ENCODE measurements at regions not wholly inside any gene's neighbourhood (a gene's known extent, or its start where the extent isn't known, plus 50 kb on each side); places are given as distances from the start of the nearest gene placed in this dataset.
"Not testable (repeated sequence)": the region's sequence is repeated elsewhere in the genome, so short reads cannot be mapped to it uniquely, and the experiment has no call there.

DNA sequence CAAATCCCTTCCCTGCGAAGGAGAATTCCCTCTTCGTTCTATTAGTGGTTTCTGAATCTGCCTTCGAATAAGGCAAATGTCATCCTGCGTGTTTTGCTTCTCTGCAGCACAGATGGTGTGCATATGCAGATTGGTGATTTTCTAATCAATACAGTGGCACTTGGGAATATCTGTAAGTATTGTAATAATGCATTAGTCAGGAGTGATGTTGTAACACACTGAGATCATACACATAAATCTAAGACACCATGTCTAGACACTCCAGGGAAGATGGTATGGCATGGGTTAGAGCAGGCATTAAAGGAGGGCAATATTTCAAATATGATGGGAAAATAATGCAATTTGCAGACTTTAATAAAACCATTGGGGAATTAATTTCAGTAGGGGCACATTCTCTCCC lies 513.2 kb upstream of the PTBP2 start:
- no peak overlapping the region for H3K9ac ChIP-seq (ENCODE audit: low read depth, low read length)
- no peaks in the 10 kb centered on the region for H3K27me3 ChIP-seq (ENCODE audit: control insufficient read depth, insufficient read depth, low read length)
- no peaks in the 10 kb centered on the region for H3K4me1 ChIP-seq (ENCODE audit: control insufficient read depth, insufficient read depth, low read length)
- H3K27ac ChIP-seq (ENCODE audit: low read depth, low read length), result no peak overlapping the region
- H3K4me3 ChIP-seq (ENCODE audit: low read depth, low read length), result no peak overlapping the region
- no peaks in the 10 kb centered on the region for H3K36me3 ChIP-seq (ENCODE audit: control insufficient read depth, insufficient read depth, low read length)
- H3K9me3 ChIP-seq (ENCODE audit: control insufficient read depth, insufficient read depth, low read length), result no peaks in the 10 kb centered on the region

DNA sequence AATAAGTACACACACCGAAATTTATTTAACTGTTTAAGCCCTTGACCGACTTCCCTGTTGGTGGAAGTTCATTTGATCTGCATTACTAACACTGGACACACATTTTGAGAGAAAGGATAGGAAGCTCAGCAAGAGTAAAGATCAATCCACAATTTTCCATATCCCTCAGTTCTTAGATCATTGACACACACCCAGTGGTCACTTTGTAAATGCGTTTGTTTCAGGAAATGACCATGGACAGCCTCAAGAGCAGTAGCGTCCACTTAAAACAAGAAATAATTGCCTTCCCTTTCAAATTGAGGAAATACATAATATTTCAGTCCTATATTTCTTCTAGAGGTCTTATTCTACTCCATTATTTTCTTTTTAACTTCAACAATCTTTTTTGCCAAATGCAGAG lies 511.5 kb upstream of the PTBP2 start:
- Histone ChIP-seq H3K27ac (ENCODE audit: low read depth, low read length) (no peak overlapping the region), H3K9ac (ENCODE audit: low read depth, low read length) (no peak overlapping the region), H3K27me3 (ENCODE audit: control insufficient read depth, insufficient read depth, low read length) (no peaks in the 10 kb centered on the region), H3K4me1 (ENCODE audit: control insufficient read depth, insufficient read depth, low read length) (no peaks in the 10 kb centered on the region), H3K36me3 (ENCODE audit: control insufficient read depth, insufficient read depth, low read length) (no peaks in the 10 kb centered on the region), H3K4me3 (ENCODE audit: low read depth, low read length) (no peak overlapping the region), H3K9me3 (ENCODE audit: control insufficient read depth, insufficient read depth, low read length) (no peaks in the 10 kb centered on the region)

- Histone ChIP-seq H3K9ac (ENCODE audit: low read depth, low read length) (no peak overlapping the region), H3K27ac (ENCODE audit: low read depth, low read length) (no peak overlapping the region), H3K4me1 (ENCODE audit: control insufficient read depth, insufficient read depth, low read length) (no peaks in the 10 kb centered on the region), H3K4me3 (ENCODE audit: low read depth, low read length) (no peak overlapping the region), H3K9me3 (ENCODE audit: control insufficient read depth, insufficient read depth, low read length) (no peaks in the 10 kb centered on the region), H3K36me3 (ENCODE audit: control insufficient read depth, insufficient read depth, low read length) (no peaks in the 10 kb centered on the region), H3K27me3 (ENCODE audit: control insufficient read depth, insufficient read depth, low read length) (no peaks in the 10 kb centered on the region)
These were observed 510.4 kb upstream of the PTBP2 start for GRCh38 chr1:96211202-96211601.

- H3K9me3 ChIP-seq (ENCODE audit: control insufficient read depth, insufficient read depth, low read length), result no peaks in the 10 kb centered on the region
- no peak overlapping the region for H3K27ac ChIP-seq (ENCODE audit: low read depth, low read length)
- no peak overlapping the region for H3K9ac ChIP-seq (ENCODE audit: low read depth, low read length)
- H3K4me1 ChIP-seq (ENCODE audit: control insufficient read depth, insufficient read depth, low read length), result no peaks in the 10 kb centered on the region
- H3K4me3 ChIP-seq (ENCODE audit: low read depth, low read length), result no peak overlapping the region
- H3K27me3 ChIP-seq (ENCODE audit: control insufficient read depth, insufficient read depth, low read length), result no peaks in the 10 kb centered on the region
- no peaks in the 10 kb centered on the region for H3K36me3 ChIP-seq (ENCODE audit: control insufficient read depth, insufficient read depth, low read length)
These were observed 506.6 kb upstream of the PTBP2 start for GRCh38 chr1:96214982-96215381.

- H3K4me1 ChIP-seq (ENCODE audit: control insufficient read depth, insufficient read depth, low read length), result no peaks in the 10 kb centered on the region
- H3K9me3 ChIP-seq (ENCODE audit: control insufficient read depth, insufficient read depth, low read length), result no peaks in the 10 kb centered on the region
- no peak overlapping the region for H3K4me3 ChIP-seq (ENCODE audit: low read depth, low read length)
- no peak overlapping the region for H3K9ac ChIP-seq (ENCODE audit: low read depth, low read length)
- H3K36me3 ChIP-seq (ENCODE audit: control insufficient read depth, insufficient read depth, low read length), result no peaks in the 10 kb centered on the region
- no peaks in the 10 kb centered on the region for H3K27me3 ChIP-seq (ENCODE audit: control insufficient read depth, insufficient read depth, low read length)
- H3K27ac ChIP-seq (ENCODE audit: low read depth, low read length), result no peak overlapping the region
These were observed 500.9 kb upstream of the PTBP2 start for GRCh38 chr1:96220651-96221050.

- no peak overlapping the region for H3K9ac ChIP-seq (ENCODE audit: low read depth, low read length)
- H3K4me3 ChIP-seq (ENCODE audit: low read depth, low read length), result no peak overlapping the region
- no peak overlapping the region for H3K27ac ChIP-seq (ENCODE audit: low read depth, low read length)
- H3K27me3 ChIP-seq (ENCODE audit: control insufficient read depth, insufficient read depth, low read length), result no peaks in the 10 kb centered on the region
- H3K4me1 ChIP-seq (ENCODE audit: control insufficient read depth, insufficient read depth, low read length), result no peaks in the 10 kb centered on the region
- H3K36me3 ChIP-seq (ENCODE audit: control insufficient read depth, insufficient read depth, low read length), result no peaks in the 10 kb centered on the region
- no peaks in the 10 kb centered on the region for H3K9me3 ChIP-seq (ENCODE audit: control insufficient read depth, insufficient read depth, low read length)
These were observed 498.9 kb upstream of the PTBP2 start for GRCh38 chr1:96222701-96223100.

- H3K9ac ChIP-seq (ENCODE audit: low read depth, low read length); H3K27me3 ChIP-seq (ENCODE audit: control insufficient read depth, insufficient read depth, low read length); H3K36me3 ChIP-seq (ENCODE audit: control insufficient read depth, insufficient read depth, low read length); H3K4me1 ChIP-seq (ENCODE audit: control insufficient read depth, insufficient read depth, low read length); H3K9me3 ChIP-seq (ENCODE audit: control insufficient read depth, insufficient read depth, low read length); H3K27ac ChIP-seq (ENCODE audit: low read depth, low read length); H3K4me3 ChIP-seq (ENCODE audit: low read depth, low read length): not testable (repeated sequence)
These were observed 497.4 kb upstream of the PTBP2 start for GRCh38 chr1:96224229-96224628.

DNA sequence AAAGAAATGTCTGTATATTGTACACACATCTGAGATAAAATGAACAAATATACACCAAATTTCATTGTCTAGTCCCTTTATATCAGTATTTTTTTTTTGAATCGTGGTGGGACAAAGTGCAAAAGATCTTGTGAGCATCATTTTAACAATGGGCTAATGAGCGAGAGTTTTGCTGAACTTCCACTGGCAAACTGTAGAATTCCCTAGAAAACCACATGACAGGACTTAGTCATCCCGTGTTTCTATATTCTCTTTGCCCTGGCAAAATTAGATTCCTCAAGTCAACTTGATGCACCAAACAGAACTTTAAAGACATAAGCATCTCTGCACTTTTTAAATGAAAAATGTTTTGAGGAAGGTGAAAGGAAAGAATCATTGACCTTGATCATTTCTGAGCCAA lies 488.2 kb upstream of the PTBP2 start:
- no peak overlapping the region for H3K4me3 ChIP-seq (ENCODE audit: low read depth, low read length)
- H3K9ac ChIP-seq (ENCODE audit: low read depth, low read length), result no peak overlapping the region
- H3K9me3 ChIP-seq (ENCODE audit: control insufficient read depth, insufficient read depth, low read length), result no peaks in the 10 kb centered on the region
- H3K4me1 ChIP-seq (ENCODE audit: control insufficient read depth, insufficient read depth, low read length), result no peaks in the 10 kb centered on the region
- no peaks in the 10 kb centered on the region for H3K27me3 ChIP-seq (ENCODE audit: control insufficient read depth, insufficient read depth, low read length)
- H3K36me3 ChIP-seq (ENCODE audit: control insufficient read depth, insufficient read depth, low read length), result no peaks in the 10 kb centered on the region
- H3K27ac ChIP-seq (ENCODE audit: low read depth, low read length), result no peak overlapping the region

DNA sequence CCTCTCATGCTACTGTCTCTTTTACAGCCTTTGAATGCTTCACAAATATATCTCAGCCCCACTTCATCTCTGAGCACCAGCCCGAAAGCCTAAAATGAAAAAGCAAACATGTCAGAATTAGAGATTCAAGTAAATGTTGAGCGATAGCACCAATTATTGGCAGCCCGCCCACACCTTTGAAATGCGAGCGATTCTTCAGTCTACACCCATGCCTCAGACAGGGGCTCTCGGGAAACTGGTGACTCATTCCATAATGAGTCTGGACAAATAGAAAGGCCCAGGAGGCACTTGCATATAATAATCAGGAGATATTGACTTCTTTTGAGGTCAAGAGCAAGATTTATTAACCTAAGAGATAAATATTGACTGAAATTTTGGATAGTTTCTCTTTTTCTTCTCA lies 487.3 kb upstream of the PTBP2 start:
- Histone ChIP-seq H3K4me1 (ENCODE audit: control insufficient read depth, insufficient read depth, low read length) (no peaks in the 10 kb centered on the region), H3K9me3 (ENCODE audit: control insufficient read depth, insufficient read depth, low read length) (no peaks in the 10 kb centered on the region), H3K27me3 (ENCODE audit: control insufficient read depth, insufficient read depth, low read length) (no peaks in the 10 kb centered on the region), H3K27ac (ENCODE audit: low read depth, low read length) (no peak overlapping the region), H3K36me3 (ENCODE audit: control insufficient read depth, insufficient read depth, low read length) (no peaks in the 10 kb centered on the region), H3K9ac (ENCODE audit: low read depth, low read length) (no peak overlapping the region), H3K4me3 (ENCODE audit: low read depth, low read length) (no peak overlapping the region)

- Histone ChIP-seq H3K9me3 (ENCODE audit: control insufficient read depth, insufficient read depth, low read length) (no peaks in the 10 kb centered on the region), H3K36me3 (ENCODE audit: control insufficient read depth, insufficient read depth, low read length) (no peaks in the 10 kb centered on the region), H3K4me3 (ENCODE audit: low read depth, low read length) (no peak overlapping the region), H3K4me1 (ENCODE audit: control insufficient read depth, insufficient read depth, low read length) (no peaks in the 10 kb centered on the region), H3K9ac (ENCODE audit: low read depth, low read length) (no peak overlapping the region), H3K27ac (ENCODE audit: low read depth, low read length) (no peak overlapping the region), H3K27me3 (ENCODE audit: control insufficient read depth, insufficient read depth, low read length) (no peaks in the 10 kb centered on the region)
These were observed 485.3 kb upstream of the PTBP2 start for GRCh38 chr1:96236156-96236739.

- no peaks in the 10 kb centered on the region for H3K4me1 ChIP-seq (ENCODE audit: control insufficient read depth, insufficient read depth, low read length)
- H3K4me3 ChIP-seq (ENCODE audit: low read depth, low read length), result no peak overlapping the region
- no peaks in the 10 kb centered on the region for H3K36me3 ChIP-seq (ENCODE audit: control insufficient read depth, insufficient read depth, low read length)
- H3K27ac ChIP-seq (ENCODE audit: low read depth, low read length), result no peak overlapping the region
- H3K9me3 ChIP-seq (ENCODE audit: control insufficient read depth, insufficient read depth, low read length), result no peaks in the 10 kb centered on the region
- no peak overlapping the region for H3K9ac ChIP-seq (ENCODE audit: low read depth, low read length)
- H3K27me3 ChIP-seq (ENCODE audit: control insufficient read depth, insufficient read depth, low read length), result no peaks in the 10 kb centered on the region
These were observed 483.2 kb upstream of the PTBP2 start for GRCh38 chr1:96238426-96238825.

DNA sequence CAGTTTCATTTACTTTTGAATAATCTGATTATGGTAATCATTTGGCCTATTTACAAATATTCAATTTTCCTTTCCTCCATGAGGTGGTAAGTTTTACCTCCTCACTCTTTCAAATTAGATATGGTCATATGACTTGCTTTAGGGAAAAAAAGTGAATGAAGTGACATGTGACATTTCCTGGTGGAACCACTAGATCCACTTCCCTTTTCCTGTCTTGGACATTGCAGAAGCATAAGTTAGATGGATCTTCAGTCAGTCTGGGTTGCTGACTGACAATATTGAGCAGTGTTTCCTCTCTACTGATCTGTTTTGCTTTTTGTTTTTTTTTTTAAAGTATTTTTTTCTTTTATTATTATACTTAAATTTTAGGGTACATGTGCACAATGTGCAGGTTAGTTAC lies 481.1 kb upstream of the PTBP2 start:
- H3K9ac ChIP-seq (ENCODE audit: low read depth, low read length), result no peak overlapping the region
- no peaks in the 10 kb centered on the region for H3K27me3 ChIP-seq (ENCODE audit: control insufficient read depth, insufficient read depth, low read length)
- H3K36me3 ChIP-seq (ENCODE audit: control insufficient read depth, insufficient read depth, low read length), result no peaks in the 10 kb centered on the region
- H3K27ac ChIP-seq (ENCODE audit: low read depth, low read length), result no peak overlapping the region
- no peak overlapping the region for H3K4me3 ChIP-seq (ENCODE audit: low read depth, low read length)
- H3K9me3 ChIP-seq (ENCODE audit: control insufficient read depth, insufficient read depth, low read length), result no peaks in the 10 kb centered on the region
- H3K4me1 ChIP-seq (ENCODE audit: control insufficient read depth, insufficient read depth, low read length), result no peaks in the 10 kb centered on the region

Data from HUES48 (cell line).